Neural progenitor cell (in vitro differentiated cells): ENCODE measurements at regions not wholly inside any gene's neighbourhood (a gene's known extent, or its start where the extent isn't known, plus 50 kb on each side); places are given as distances from the start of the nearest gene placed in this dataset.

Source experiments
- DNase-seq: peaks from one replicate; pipeline ENCODE4 v3.0.0-alpha.2; 2016; ENCODE audit warnings: low spot score
- H2AFZ ChIP-seq: fragments of 200-600 bp; sonication (generic); replicated peaks from 2 replicates; pipeline ENCODE4 v1.6.1; 2016; ENCODE audit warnings: antibody characterized with exemption
- H3F3A ChIP-seq: fragments of 200-600 bp; sonication (generic); 2 replicates; pipeline ENCODE4 v1.6.1; 2016; ENCODE audit warnings: antibody characterized with exemption, low read depth
- H3K27ac ChIP-seq: fragments of 200-600 bp; sonication (generic); 2 replicates; pipeline ENCODE4 v1.5.1; 2016; ENCODE audit warnings: mild to moderate bottlenecking
- H3K27me3 ChIP-seq: fragments of 200-600 bp; sonication (generic); 2 replicates; pipeline ENCODE4 v1.6.1; 2016; ENCODE audit warnings: mild to moderate bottlenecking, moderate library complexity
- H3K36me3 ChIP-seq: fragments of 200-600 bp; sonication (generic); 2 replicates; pipeline ENCODE4 v1.5.1; 2016
- H3K4me1 ChIP-seq: fragments of 200-600 bp; sonication (generic); 2 replicates; pipeline ENCODE4 v1.6.1; 2016; ENCODE audit warnings: mixed run types
- H3K4me2 ChIP-seq: fragments of 200-600 bp; sonication (generic); 2 replicates; pipeline ENCODE4 v1.6.1; 2016
- H3K4me3 ChIP-seq: fragments of 200-600 bp; sonication (generic); 2 replicates; pipeline ENCODE4 v1.5.1; 2016
- H3K79me2 ChIP-seq: fragments of 200-600 bp; sonication (generic); 2 replicates; pipeline ENCODE4 v1.6.1; 2016; ENCODE audit warnings: low read depth
- H3K9ac ChIP-seq: fragments of 200-600 bp; sonication (generic); 2 replicates; pipeline ENCODE4 v1.6.1; 2016
- H3K9me3 ChIP-seq: fragments of 200-600 bp; sonication (generic); 2 replicates; pipeline ENCODE4 v1.5.1; 2016; ENCODE audit warnings: low read depth
- H4K20me1 ChIP-seq: fragments of 200-600 bp; sonication (generic); 2 replicates; pipeline ENCODE4 v1.6.1; 2016; ENCODE audit warnings: low read depth
- H3K27ac Mint-ChIP-seq: 3 replicates; pipeline ENCODE4 v1.8.0; 2021; ENCODE audit warnings: mixed read lengths
- H3K27me3 Mint-ChIP-seq: 2 replicates; pipeline ENCODE4 v1.8.0; 2022; ENCODE audit warnings: low read depth, mild to moderate bottlenecking, inconsistent platforms, moderate library complexity, mixed read lengths; ENCODE audit not compliant: insufficient read depth
- H3K36me3 Mint-ChIP-seq: 3 replicates; pipeline ENCODE4 v1.8.0; 2021; ENCODE audit warnings: mixed read lengths
- H3K4me1 Mint-ChIP-seq: 3 replicates; pipeline ENCODE4 v1.8.0; 2021; ENCODE audit warnings: mixed read lengths
- H3K4me3 Mint-ChIP-seq: 3 replicates; pipeline ENCODE4 v1.8.0; 2021; ENCODE audit warnings: mild to moderate bottlenecking, moderate library complexity, mixed read lengths
- H3K9me3 Mint-ChIP-seq: 3 replicates; pipeline ENCODE4 v1.8.0; 2020; ENCODE audit warnings: mixed read lengths
- EZH2 ChIP-seq: fragments of 200-600 bp; sonication (generic); IDR thresholded peaks from 2 replicates; pipeline ENCODE4 v1.6.1; 2017; ENCODE audit warnings: antibody characterized with exemption, mild to moderate bottlenecking, moderate library complexity
- EZH2phosphoT487 ChIP-seq: fragments of 200-600 bp; sonication (generic); IDR thresholded peaks from 2 replicates; pipeline ENCODE4 v1.6.1; 2017; ENCODE audit warnings: antibody characterized with exemption
- TF ChIP-seq, protein P1 (sequence below): fragments of 200-600 bp; sonication (generic); IDR thresholded peaks from 2 replicates; pipeline ENCODE4 v1.5.1; 2017; ENCODE audit warnings: antibody characterized with exemption, mild to moderate bottlenecking

DNA sequence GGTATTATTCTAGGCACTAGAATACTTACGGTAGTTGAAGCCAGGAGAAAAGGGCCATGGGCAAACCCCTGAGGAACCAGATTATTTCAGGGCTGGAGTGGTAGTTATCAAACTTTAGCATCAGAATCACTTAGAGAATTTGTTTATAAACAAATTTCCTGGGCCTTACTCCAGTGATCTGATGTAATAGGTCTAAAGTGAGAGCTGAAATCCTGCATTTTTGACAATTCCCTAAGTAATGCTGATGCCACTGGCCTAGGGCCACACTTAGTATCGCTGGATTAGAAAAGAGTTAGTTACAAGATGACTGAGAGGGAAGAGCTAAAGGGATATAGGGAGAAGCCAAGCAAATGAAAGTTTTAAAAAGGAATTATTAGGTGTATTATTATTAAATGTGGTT, 412.5 kb upstream of the THRB start:
- H3K27me3 Mint-ChIP-seq: peaks cover 7% of the 10 kb centered on the region
- no peak overlapping the region for H3K27ac Mint-ChIP-seq
- Histone ChIP-seq H4K20me1 (no peaks in the 10 kb centered on the region), H3F3A (no peaks in the 10 kb centered on the region), H3K9ac (no peak overlapping the region), H3K27me3 (no peaks in the 10 kb centered on the region), H3K27ac (no peak overlapping the region), H3K9me3 (no peaks in the 10 kb centered on the region), H3K36me3 (no peaks in the 10 kb centered on the region), H3K4me1 (no peaks in the 10 kb centered on the region), H3K4me2 (no peak overlapping the region), H3K4me3 (no peak overlapping the region), H3K79me2 (no peaks in the 10 kb centered on the region), H2AFZ (no peak overlapping the region)
- no peak for TF ChIP-seq EZH2
- TF ChIP-seq, protein P1, sequence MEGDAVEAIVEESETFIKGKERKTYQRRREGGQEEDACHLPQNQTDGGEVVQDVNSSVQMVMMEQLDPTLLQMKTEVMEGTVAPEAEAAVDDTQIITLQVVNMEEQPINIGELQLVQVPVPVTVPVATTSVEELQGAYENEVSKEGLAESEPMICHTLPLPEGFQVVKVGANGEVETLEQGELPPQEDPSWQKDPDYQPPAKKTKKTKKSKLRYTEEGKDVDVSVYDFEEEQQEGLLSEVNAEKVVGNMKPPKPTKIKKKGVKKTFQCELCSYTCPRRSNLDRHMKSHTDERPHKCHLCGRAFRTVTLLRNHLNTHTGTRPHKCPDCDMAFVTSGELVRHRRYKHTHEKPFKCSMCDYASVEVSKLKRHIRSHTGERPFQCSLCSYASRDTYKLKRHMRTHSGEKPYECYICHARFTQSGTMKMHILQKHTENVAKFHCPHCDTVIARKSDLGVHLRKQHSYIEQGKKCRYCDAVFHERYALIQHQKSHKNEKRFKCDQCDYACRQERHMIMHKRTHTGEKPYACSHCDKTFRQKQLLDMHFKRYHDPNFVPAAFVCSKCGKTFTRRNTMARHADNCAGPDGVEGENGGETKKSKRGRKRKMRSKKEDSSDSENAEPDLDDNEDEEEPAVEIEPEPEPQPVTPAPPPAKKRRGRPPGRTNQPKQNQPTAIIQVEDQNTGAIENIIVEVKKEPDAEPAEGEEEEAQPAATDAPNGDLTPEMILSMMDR: no peak
- TF ChIP-seq EZH2phosphoT487: no peak
- no peak for DNase-seq
- H3K36me3 Mint-ChIP-seq: no peaks in the 10 kb centered on the region
- no peaks in the 10 kb centered on the region for H3K4me1 Mint-ChIP-seq
- H3K9me3 Mint-ChIP-seq: no peaks in the 10 kb centered on the region
- no peak overlapping the region for H3K4me3 Mint-ChIP-seq

DNA sequence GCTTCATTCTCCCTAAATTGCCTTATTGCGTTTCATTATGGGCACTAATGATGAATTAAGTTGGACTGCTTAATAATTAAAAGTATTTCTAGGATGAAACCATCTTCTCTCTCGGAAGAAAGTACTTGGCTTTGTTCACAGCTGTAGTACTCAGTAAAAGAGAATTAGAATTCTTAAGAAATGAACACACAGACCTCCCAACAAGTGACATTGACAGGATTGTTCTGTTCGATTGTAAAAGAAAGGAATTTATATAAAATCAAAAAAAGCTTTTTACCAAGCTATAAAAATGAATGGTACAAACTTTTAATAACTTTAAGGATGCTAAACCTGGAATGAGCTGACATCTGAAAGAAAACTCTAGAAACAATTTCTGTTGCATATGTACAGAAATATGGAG, 416.4 kb upstream of the THRB start:
- H3F3A ChIP-seq: no peaks in the 10 kb centered on the region
- no peaks in the 10 kb centered on the region for H3K36me3 Mint-ChIP-seq

DNA sequence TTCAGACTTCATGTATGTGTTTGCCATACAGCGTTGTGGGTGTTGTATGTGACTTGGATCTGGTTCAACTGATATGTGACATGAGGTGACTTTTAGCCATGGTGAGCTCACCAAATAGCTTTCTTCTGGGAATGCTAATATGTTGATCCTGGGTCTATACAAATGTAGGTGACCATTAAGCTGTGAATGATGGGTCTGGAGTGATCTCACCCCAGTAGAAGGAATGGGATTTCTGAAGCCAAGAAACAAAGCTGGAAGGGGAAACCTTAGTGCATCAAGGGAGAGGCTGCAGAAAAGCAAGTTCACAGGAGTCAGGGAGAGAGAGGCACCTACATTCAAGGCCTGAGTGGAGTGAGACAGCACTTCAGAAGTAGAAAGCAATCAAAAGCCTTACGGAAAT, 421.0 kb upstream of the THRB start:
- H3K36me3 ChIP-seq: no peaks in the 10 kb centered on the region
- no peak overlapping the region for H3K9ac ChIP-seq
- H3K4me1 ChIP-seq: peaks cover 6% of the 10 kb centered on the region
- H3K9me3 ChIP-seq: no peaks in the 10 kb centered on the region
- TF ChIP-seq EZH2phosphoT487: no peak
- Mint-ChIP-seq H3K9me3 (no peaks in the 10 kb centered on the region), H3K36me3 (no peaks in the 10 kb centered on the region), H3K4me1 (no peaks in the 10 kb centered on the region), H3K27ac (no peak overlapping the region), H3K27me3 (peaks cover 6% of the 10 kb centered on the region), H3K4me3 (no peak overlapping the region)
- no peak overlapping the region for H2AFZ ChIP-seq
- no peaks in the 10 kb centered on the region for H3K27me3 ChIP-seq
- H3K4me3 ChIP-seq: no peak overlapping the region
- H3K79me2 ChIP-seq: no peaks in the 10 kb centered on the region
- no peak for DNase-seq
- no peak overlapping the region for H3K4me2 ChIP-seq
- H3F3A ChIP-seq: no peaks in the 10 kb centered on the region
- H3K27ac ChIP-seq: no peak overlapping the region
- H4K20me1 ChIP-seq: no peaks in the 10 kb centered on the region

More for the DNA sequence above, 416.4 kb upstream of the THRB start:
- Histone ChIP-seq H4K20me1 (no peaks in the 10 kb centered on the region), H3K79me2 (no peaks in the 10 kb centered on the region), H3K27me3 (no peaks in the 10 kb centered on the region), H2AFZ (no peak overlapping the region), H3K4me3 (no peak overlapping the region), H3K4me1 (no peaks in the 10 kb centered on the region), H3K4me2 (no peak overlapping the region), H3K9me3 (no peaks in the 10 kb centered on the region), H3K36me3 (no peaks in the 10 kb centered on the region), H3K9ac (no peak overlapping the region), H3K27ac (no peak overlapping the region)
- no peak for DNase-seq
- Mint-ChIP-seq H3K4me3 (no peak overlapping the region), H3K27ac (no peak overlapping the region), H3K27me3 (peaks cover 4% of the 10 kb centered on the region), H3K4me1 (no peaks in the 10 kb centered on the region), H3K9me3 (no peaks in the 10 kb centered on the region)
- TF ChIP-seq, protein P1: no peak
- no peak for TF ChIP-seq EZH2
- TF ChIP-seq EZH2phosphoT487: no peak

DNA sequence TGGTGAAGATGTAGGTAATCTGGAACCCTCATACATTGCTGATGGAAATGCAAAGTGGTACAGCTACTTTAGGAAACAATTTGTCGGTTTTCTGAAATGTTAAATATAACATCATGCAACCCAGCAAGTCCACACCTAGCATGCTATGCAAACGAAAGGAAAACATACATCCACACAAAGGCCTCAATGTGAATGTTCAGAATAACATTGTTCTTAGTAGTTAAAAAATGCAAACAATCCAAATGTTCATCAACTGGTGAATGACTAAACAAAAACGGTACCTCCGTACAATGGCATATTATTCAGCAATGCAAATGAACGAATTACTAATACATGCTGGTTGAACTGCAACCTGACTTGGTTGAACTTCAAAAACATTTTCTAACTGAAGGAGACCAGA, 423.3 kb upstream of the THRB start:
- Histone ChIP-seq H3K9me3 (no peaks in the 10 kb centered on the region), H3K9ac (no peak overlapping the region), H4K20me1 (no peaks in the 10 kb centered on the region), H3K4me2 (no peak overlapping the region), H2AFZ (no peak overlapping the region), H3K27me3 (no peaks in the 10 kb centered on the region), H3K4me1 (peaks cover 6% of the 10 kb centered on the region), H3F3A (no peaks in the 10 kb centered on the region), H3K27ac (no peak overlapping the region), H3K4me3 (no peak overlapping the region), H3K79me2 (no peaks in the 10 kb centered on the region), H3K36me3 (no peaks in the 10 kb centered on the region)
- TF ChIP-seq EZH2 (no peak), EZH2phosphoT487 (no peak)
- TF ChIP-seq, protein P1: no peak
- Mint-ChIP-seq H3K27me3 (peaks cover 2% of the 10 kb centered on the region), H3K4me3 (no peak overlapping the region), H3K27ac (no peak overlapping the region), H3K36me3 (no peaks in the 10 kb centered on the region), H3K4me1 (peaks cover 3% of the 10 kb centered on the region), H3K9me3 (no peaks in the 10 kb centered on the region)
- DNase-seq: no peak
